ENCODE measurements at regions not wholly inside any gene's neighbourhood (a gene's known extent, or its start where the extent isn't known, plus 50 kb on each side); places are given as distances from the start of the nearest gene placed in this dataset.

DNA sequence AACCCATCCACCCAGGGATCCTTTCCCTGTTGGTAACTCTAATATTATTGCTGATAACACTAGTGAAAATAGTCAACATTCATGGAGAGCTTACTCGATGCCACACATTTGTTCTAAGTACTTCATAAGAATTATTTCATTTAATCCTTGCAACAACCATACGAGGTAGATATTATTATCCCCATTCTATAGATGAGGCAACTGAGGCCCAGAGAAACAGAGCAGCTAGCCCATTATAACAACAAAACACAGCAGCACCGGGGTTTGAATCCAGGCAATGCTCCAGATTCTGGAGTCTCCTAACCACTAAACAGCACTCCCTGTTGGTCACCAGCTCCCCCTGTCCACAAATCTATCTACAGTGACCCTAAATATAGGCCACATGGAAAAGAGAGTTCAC is 90.4 kb upstream of the PKDCC start:
- H2AFZ ChIP-seq (ENCODE audit: low read length) = no peak overlapping the region
- no peaks in the 10 kb centered on the region for H3K79me2 ChIP-seq (ENCODE audit: control insufficient read depth, insufficient read depth, low read length)
- no peaks in the 10 kb centered on the region for H3K36me3 ChIP-seq (ENCODE audit: control insufficient read depth, insufficient read depth, low read length)
- H4K20me1 ChIP-seq (ENCODE audit: control insufficient read depth, extremely low read depth, insufficient read depth, low read length) = no peaks in the 10 kb centered on the region
- H3K4me1 ChIP-seq (ENCODE audit: control insufficient read depth, extremely low read depth, insufficient read depth, low read length) = no peaks in the 10 kb centered on the region
- H3K9me3 ChIP-seq (ENCODE audit: control insufficient read depth, insufficient read depth, low read depth, low read length) = no peaks in the 10 kb centered on the region
- peaks cover 21% of the 10 kb centered on the region for H3K27me3 ChIP-seq (ENCODE audit: control insufficient read depth, insufficient read depth, low read length)
- no peak overlapping the region for H3K4me3 ChIP-seq (replicated peaks in 1 of 4; ENCODE audit: control extremely low read depth in 1 of 4, insufficient read depth in 1 of 4, low read depth in 3 of 4, low read length in 4 of 4)
- H3K9ac ChIP-seq (ENCODE audit: insufficient read depth, low read length) = no peak overlapping the region
- no peak overlapping the region for H3K27ac ChIP-seq (ENCODE audit: insufficient read depth, low read length)
- TF ChIP-seq EZH2 (IDR thresholded peaks at IDR 0.05; ENCODE audit: low read length, missing control alignments) (no peak), CTCF (conservative IDR thresholded peaks at IDR 0.05 in 1 of 2, IDR thresholded peaks at IDR 0.05 in 1 of 2; ENCODE audit: low read depth in 1 of 2, low read length in 2 of 2) (no peak)
- no peak overlapping the region for H3K4me2 ChIP-seq (ENCODE audit: extremely low read depth, insufficient read depth, low read length)
- no peak for DNase-seq (ENCODE audit: low read depth in 2 of 2)

DNA sequence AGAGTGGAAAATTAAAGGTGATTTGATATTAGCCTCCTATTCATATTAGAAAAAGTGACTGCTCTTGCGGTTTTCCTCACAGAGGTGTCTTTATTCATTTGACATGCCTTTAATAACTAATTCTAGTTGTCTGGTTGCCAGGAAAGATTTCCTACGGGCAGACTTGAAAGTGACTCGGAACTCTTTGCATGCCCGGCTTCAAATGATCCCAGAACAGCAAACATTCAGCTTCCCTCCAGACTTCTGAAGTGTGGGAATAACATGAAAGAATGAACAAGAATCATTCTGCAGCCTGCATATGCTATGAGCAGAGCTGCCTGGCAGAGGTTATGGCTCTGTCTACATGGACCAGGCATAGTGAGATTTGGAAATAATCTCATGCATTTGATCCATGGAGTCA is 89.6 kb upstream of the PKDCC start:
- Histone ChIP-seq H3K9me3 (ENCODE audit: control insufficient read depth, insufficient read depth, low read depth, low read length) (no peaks in the 10 kb centered on the region), H2AFZ (ENCODE audit: low read length) (no peak overlapping the region), H3K36me3 (ENCODE audit: control insufficient read depth, insufficient read depth, low read length) (no peaks in the 10 kb centered on the region), H3K9ac (ENCODE audit: insufficient read depth, low read length) (no peak overlapping the region), H3K4me3 (replicated peaks in 1 of 4; ENCODE audit: control extremely low read depth in 1 of 4, insufficient read depth in 1 of 4, low read depth in 3 of 4, low read length in 4 of 4) (no peak overlapping the region), H3K4me1 (ENCODE audit: control insufficient read depth, extremely low read depth, insufficient read depth, low read length) (no peaks in the 10 kb centered on the region), H3K27ac (ENCODE audit: insufficient read depth, low read length) (no peak overlapping the region), H3K4me2 (ENCODE audit: extremely low read depth, insufficient read depth, low read length) (no peak overlapping the region), H3K27me3 (ENCODE audit: control insufficient read depth, insufficient read depth, low read length) (peaks cover 21% of the 10 kb centered on the region), H4K20me1 (ENCODE audit: control insufficient read depth, extremely low read depth, insufficient read depth, low read length) (no peaks in the 10 kb centered on the region), H3K79me2 (ENCODE audit: control insufficient read depth, insufficient read depth, low read length) (no peaks in the 10 kb centered on the region)
- DNase-seq (ENCODE audit: low read depth in 2 of 2) = no peak
- TF ChIP-seq EZH2 (IDR thresholded peaks at IDR 0.05; ENCODE audit: low read length, missing control alignments) (no peak), CTCF (conservative IDR thresholded peaks at IDR 0.05 in 1 of 2, IDR thresholded peaks at IDR 0.05 in 1 of 2; ENCODE audit: low read depth in 1 of 2, low read length in 2 of 2) (no peak)

DNA sequence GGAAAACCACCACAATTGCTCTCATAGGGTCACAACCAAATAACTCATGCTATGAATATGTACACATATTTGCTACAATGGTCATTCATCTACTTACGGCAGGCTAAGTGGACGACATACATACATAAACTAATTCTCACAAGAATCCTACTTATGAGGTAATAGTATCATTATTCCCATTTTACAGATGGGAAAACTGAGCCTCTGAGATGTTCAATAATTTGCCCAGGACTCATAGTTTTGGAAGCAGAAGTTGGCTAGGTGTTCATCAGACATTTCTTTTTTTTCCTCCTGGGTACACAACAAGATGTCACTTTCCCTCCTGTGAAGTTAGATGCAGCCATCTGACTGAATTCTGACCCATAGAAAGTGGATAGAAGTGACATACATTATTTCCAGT is 89.0 kb upstream of the PKDCC start:
- no peaks in the 10 kb centered on the region for H3K36me3 ChIP-seq (ENCODE audit: control insufficient read depth, insufficient read depth, low read length)
- no peak overlapping the region for H3K9ac ChIP-seq (ENCODE audit: insufficient read depth, low read length)
- H3K27me3 ChIP-seq (ENCODE audit: control insufficient read depth, insufficient read depth, low read length) = peaks cover 21% of the 10 kb centered on the region
- H3K4me2 ChIP-seq (ENCODE audit: extremely low read depth, insufficient read depth, low read length) = no peak overlapping the region
- no peak overlapping the region for H2AFZ ChIP-seq (ENCODE audit: low read length)
- no peak for TF ChIP-seq CTCF (conservative IDR thresholded peaks at IDR 0.05 in 1 of 2, IDR thresholded peaks at IDR 0.05 in 1 of 2; ENCODE audit: low read depth in 1 of 2, low read length in 2 of 2)
- no peak for TF ChIP-seq EZH2 (IDR thresholded peaks at IDR 0.05; ENCODE audit: low read length, missing control alignments)
- H4K20me1 ChIP-seq (ENCODE audit: control insufficient read depth, extremely low read depth, insufficient read depth, low read length) = no peaks in the 10 kb centered on the region
- H3K4me1 ChIP-seq (ENCODE audit: control insufficient read depth, extremely low read depth, insufficient read depth, low read length) = no peaks in the 10 kb centered on the region
- no peaks in the 10 kb centered on the region for H3K79me2 ChIP-seq (ENCODE audit: control insufficient read depth, insufficient read depth, low read length)
- no peak overlapping the region for H3K4me3 ChIP-seq (replicated peaks in 1 of 4; ENCODE audit: control extremely low read depth in 1 of 4, insufficient read depth in 1 of 4, low read depth in 3 of 4, low read length in 4 of 4)
- H3K9me3 ChIP-seq (ENCODE audit: control insufficient read depth, insufficient read depth, low read depth, low read length) = no peaks in the 10 kb centered on the region
- no peak for DNase-seq (ENCODE audit: low read depth in 2 of 2)
- no peak overlapping the region for H3K27ac ChIP-seq (ENCODE audit: insufficient read depth, low read length)

All from fibroblast of lung (primary cell).